ENCODE measurements at regions not wholly inside any gene's neighbourhood (a gene's known extent, or its start where the extent isn't known, plus 50 kb on each side); places are given as distances from the start of the nearest gene placed in this dataset.

- intact Hi-C loops (cut with micrococcal nuclease), result no loop called here
- DNase-seq (no peak), ATAC-seq (ENCODE audit: low read depth) (no peak)
- H3K36me3 ChIP-seq (replicated peaks in 1 of 2; ENCODE audit: control extremely low read depth in 1 of 2, control insufficient read depth in 1 of 2, extremely low read depth in 1 of 2, insufficient read depth in 2 of 2, low read length in 1 of 2), result no peaks in the 10 kb centered on the region
- H3K4me2 ChIP-seq (replicated peaks; ENCODE audit: low read depth, low read length, poor library complexity, severe bottlenecking), result no peak overlapping the region
- WGBS (ENCODE audit: insufficient coverage), result 80% methylated on average over 1 of the region's 5 CpGs
- H3K9me3 ChIP-seq (ENCODE audit: control extremely low read depth in 1 of 3, control insufficient read depth in 2 of 3, insufficient read depth in 1 of 3, low read length in 2 of 3), result peaks cover 0 to 4% (median 0%) of the 10 kb centered on the region in 3 donors
- no peaks in the 10 kb centered on the region for H3K4me1 ChIP-seq (ENCODE audit: control insufficient read depth in 2 of 2, insufficient read depth in 2 of 2, low read length in 2 of 2)
- H3K27ac ChIP-seq (ENCODE audit: low read length in 2 of 2), result no peak overlapping the region
- H3K27me3 ChIP-seq (replicated peaks in 1 of 4; ENCODE audit: control extremely low read depth in 1 of 4, control insufficient read depth in 3 of 4, insufficient read depth in 4 of 4, low read length in 3 of 4), result no peaks in the 10 kb centered on the region
- no peaks in the 10 kb centered on the region for H3K79me2 ChIP-seq (ENCODE audit: control insufficient read depth, insufficient read depth, low read length)
- no peaks in the 10 kb centered on the region for H3K9me3 Mint-ChIP-seq (ENCODE audit: insufficient read depth)
- peaks cover 2% of the 10 kb centered on the region for H3K4me1 Mint-ChIP-seq
- H4K20me1 ChIP-seq (ENCODE audit: control insufficient read depth, insufficient read depth, low read length, poor library complexity, severe bottlenecking), result no peaks in the 10 kb centered on the region
- ChIA-PET POLR2A (no interaction called here), CTCF (no interaction called here)
- no peak overlapping the region for H3K27ac Mint-ChIP-seq
- no peak overlapping the region for H3K9ac ChIP-seq (ENCODE audit: low read length)
- H3K4me3 Mint-ChIP-seq, result no peak overlapping the region
- no peaks in the 10 kb centered on the region for H3K27me3 Mint-ChIP-seq
- H2AFZ ChIP-seq (ENCODE audit: insufficient read depth, low read depth, low read length, poor library complexity, severe bottlenecking), result no peak overlapping the region
- TF ChIP-seq EZH2 (IDR thresholded peaks at IDR 0.05; ENCODE audit: borderline replicate concordance, insufficient read depth, low read depth, low read length, poor library complexity, severe bottlenecking), result no peak
- no peak for TF ChIP-seq CTCF (IDR thresholded peaks at IDR 0.05)
- H3K4me3 ChIP-seq (ENCODE audit: control extremely low read depth in 1 of 5, extremely low read depth in 1 of 5, insufficient read depth in 1 of 5, low read depth in 2 of 5, low read length in 4 of 5), result no peak overlapping the region
These were observed 341.2 kb upstream of the WWC1 start for GRCh38 chr5:167950126-167950721.

- H3K9me3 Mint-ChIP-seq (ENCODE audit: insufficient read depth), result no peaks in the 10 kb centered on the region
- TF ChIP-seq EZH2 (IDR thresholded peaks at IDR 0.05; ENCODE audit: borderline replicate concordance, insufficient read depth, low read depth, low read length, poor library complexity, severe bottlenecking), result no peak
- TF ChIP-seq CTCF (IDR thresholded peaks at IDR 0.05), result no peak
- Histone ChIP-seq H3K27me3 (replicated peaks in 1 of 4; ENCODE audit: control extremely low read depth in 1 of 4, control insufficient read depth in 3 of 4, insufficient read depth in 4 of 4, low read length in 3 of 4) (no peaks in the 10 kb centered on the region), H2AFZ (ENCODE audit: insufficient read depth, low read depth, low read length, poor library complexity, severe bottlenecking) (no peak overlapping the region), H3K9ac (ENCODE audit: low read length) (no peak overlapping the region), H3K79me2 (ENCODE audit: control insufficient read depth, insufficient read depth, low read length) (no peaks in the 10 kb centered on the region), H3K4me2 (replicated peaks; ENCODE audit: low read depth, low read length, poor library complexity, severe bottlenecking) (peak overlapping the region; percentile 21), H4K20me1 (ENCODE audit: control insufficient read depth, insufficient read depth, low read length, poor library complexity, severe bottlenecking) (no peaks in the 10 kb centered on the region), H3K4me3 (ENCODE audit: control extremely low read depth in 1 of 5, extremely low read depth in 1 of 5, insufficient read depth in 1 of 5, low read depth in 2 of 5, low read length in 4 of 5) (no peak overlapping the region), H3K27ac (ENCODE audit: low read length in 2 of 2) (no peak overlapping the region), H3K36me3 (replicated peaks in 1 of 2; ENCODE audit: control extremely low read depth in 1 of 2, control insufficient read depth in 1 of 2, extremely low read depth in 1 of 2, insufficient read depth in 2 of 2, low read length in 1 of 2) (no peaks in the 10 kb centered on the region), H3K9me3 (ENCODE audit: control extremely low read depth in 1 of 3, control insufficient read depth in 2 of 3, insufficient read depth in 1 of 3, low read length in 2 of 3) (no peaks in the 10 kb centered on the region), H3K4me1 (ENCODE audit: control insufficient read depth in 2 of 2, insufficient read depth in 2 of 2, low read length in 2 of 2) (no peaks in the 10 kb centered on the region)
- 34% methylated on average over 2 of the region's 4 CpGs for WGBS (ENCODE audit: insufficient coverage)
- H3K27ac Mint-ChIP-seq, result no peak overlapping the region
- intact Hi-C loops (cut with micrococcal nuclease), result no loop called here
- ATAC-seq (ENCODE audit: low read depth) (no peak), DNase-seq (no peak)
- ChIA-PET CTCF (no interaction called here), POLR2A (no interaction called here)
- no peak overlapping the region for H3K4me3 Mint-ChIP-seq
- H3K27me3 Mint-ChIP-seq, result no peaks in the 10 kb centered on the region
- peaks cover 2% of the 10 kb centered on the region for H3K4me1 Mint-ChIP-seq
These were observed 340.3 kb upstream of the WWC1 start for GRCh38 chr5:167951116-167951515.
